ENCODE measurements at regions not wholly inside any gene's neighbourhood (a gene's known extent, or its start where the extent isn't known, plus 50 kb on each side); places are given as distances from the start of the nearest gene placed in this dataset.

- TF ChIP-seq, protein P1, sequence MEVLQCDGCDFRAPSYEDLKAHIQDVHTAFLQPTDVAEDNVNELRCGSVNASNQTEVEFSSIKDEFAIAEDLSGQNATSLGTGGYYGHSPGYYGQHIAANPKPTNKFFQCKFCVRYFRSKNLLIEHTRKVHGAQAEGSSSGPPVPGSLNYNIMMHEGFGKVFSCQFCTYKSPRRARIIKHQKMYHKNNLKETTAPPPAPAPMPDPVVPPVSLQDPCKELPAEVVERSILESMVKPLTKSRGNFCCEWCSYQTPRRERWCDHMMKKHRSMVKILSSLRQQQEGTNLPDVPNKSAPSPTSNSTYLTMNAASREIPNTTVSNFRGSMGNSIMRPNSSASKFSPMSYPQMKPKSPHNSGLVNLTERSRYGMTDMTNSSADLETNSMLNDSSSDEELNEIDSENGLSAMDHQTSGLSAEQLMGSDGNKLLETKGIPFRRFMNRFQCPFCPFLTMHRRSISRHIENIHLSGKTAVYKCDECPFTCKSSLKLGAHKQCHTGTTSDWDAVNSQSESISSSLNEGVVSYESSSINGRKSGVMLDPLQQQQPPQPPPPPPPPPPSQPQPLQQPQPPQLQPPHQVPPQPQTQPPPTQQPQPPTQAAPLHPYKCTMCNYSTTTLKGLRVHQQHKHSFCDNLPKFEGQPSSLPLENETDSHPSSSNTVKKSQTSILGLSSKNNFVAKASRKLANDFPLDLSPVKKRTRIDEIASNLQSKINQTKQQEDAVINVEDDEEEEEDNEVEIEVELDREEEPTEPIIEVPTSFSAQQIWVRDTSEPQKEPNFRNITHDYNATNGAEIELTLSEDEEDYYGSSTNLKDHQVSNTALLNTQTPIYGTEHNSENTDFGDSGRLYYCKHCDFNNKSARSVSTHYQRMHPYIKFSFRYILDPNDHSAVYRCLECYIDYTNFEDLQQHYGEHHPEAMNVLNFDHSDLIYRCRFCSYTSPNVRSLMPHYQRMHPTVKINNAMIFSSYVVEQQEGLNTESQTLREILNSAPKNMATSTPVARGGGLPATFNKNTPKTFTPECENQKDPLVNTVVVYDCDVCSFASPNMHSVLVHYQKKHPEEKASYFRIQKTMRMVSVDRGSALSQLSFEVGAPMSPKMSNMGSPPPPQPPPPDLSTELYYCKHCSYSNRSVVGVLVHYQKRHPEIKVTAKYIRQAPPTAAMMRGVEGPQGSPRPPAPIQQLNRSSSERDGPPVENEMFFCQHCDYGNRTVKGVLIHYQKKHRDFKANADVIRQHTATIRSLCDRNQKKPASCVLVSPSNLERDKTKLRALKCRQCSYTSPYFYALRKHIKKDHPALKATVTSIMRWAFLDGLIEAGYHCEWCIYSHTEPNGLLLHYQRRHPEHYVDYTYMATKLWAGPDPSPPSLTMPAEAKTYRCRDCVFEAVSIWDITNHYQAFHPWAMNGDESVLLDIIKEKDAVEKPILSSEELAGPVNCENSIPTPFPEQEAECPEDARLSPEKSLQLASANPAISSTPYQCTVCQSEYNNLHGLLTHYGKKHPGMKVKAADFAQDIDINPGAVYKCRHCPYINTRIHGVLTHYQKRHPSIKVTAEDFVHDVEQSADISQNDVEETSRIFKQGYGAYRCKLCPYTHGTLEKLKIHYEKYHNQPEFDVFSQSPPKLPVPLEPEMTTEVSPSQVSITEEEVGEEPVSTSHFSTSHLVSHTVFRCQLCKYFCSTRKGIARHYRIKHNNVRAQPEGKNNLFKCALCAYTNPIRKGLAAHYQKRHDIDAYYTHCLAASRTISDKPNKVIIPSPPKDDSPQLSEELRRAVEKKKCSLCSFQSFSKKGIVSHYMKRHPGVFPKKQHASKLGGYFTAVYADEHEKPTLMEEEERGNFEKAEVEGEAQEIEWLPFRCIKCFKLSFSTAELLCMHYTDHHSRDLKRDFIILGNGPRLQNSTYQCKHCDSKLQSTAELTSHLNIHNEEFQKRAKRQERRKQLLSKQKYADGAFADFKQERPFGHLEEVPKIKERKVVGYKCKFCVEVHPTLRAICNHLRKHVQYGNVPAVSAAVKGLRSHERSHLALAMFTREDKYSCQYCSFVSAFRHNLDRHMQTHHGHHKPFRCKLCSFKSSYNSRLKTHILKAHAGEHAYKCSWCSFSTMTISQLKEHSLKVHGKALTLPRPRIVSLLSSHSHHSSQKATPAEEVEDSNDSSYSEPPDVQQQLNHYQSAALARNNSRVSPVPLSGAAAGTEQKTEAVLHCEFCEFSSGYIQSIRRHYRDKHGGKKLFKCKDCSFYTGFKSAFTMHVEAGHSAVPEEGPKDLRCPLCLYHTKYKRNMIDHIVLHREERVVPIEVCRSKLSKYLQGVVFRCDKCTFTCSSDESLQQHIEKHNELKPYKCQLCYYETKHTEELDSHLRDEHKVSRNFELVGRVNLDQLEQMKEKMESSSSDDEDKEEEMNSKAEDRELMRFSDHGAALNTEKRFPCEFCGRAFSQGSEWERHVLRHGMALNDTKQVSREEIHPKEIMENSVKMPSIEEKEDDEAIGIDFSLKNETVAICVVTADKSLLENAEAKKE (CRISPR knock-in tag; IDR thresholded peaks at IDR 0.05): no peak
- TF ChIP-seq EZH2 (IDR thresholded peaks at IDR 0.05; ENCODE audit: low read depth, unreplicated experiment) (no peak), ZNF114 (CRISPR knock-in tag; IDR thresholded peaks at IDR 0.05) (no peak)
Measured at GRCh38 chr21:27648560-27648959, 681.7 kb upstream of the ADAMTS5 start (continued).

- no peaks in the 10 kb centered on the region for H3K36me3 Mint-ChIP-seq (ENCODE audit: low read depth)
- H3K27ac Mint-ChIP-seq: no peak overlapping the region
- no peak overlapping the region for H3K4me3 ChIP-seq
- no peaks in the 10 kb centered on the region for H4K20me1 ChIP-seq (replicated peaks; ENCODE audit: insufficient read depth)
- no peak overlapping the region for H3K4me3 Mint-ChIP-seq
- H3K27me3 Mint-ChIP-seq (ENCODE audit: insufficient read depth, low read depth, poor library complexity): no peaks in the 10 kb centered on the region
- H2AFZ ChIP-seq: no peak overlapping the region
- peaks cover 5% of the 10 kb centered on the region; the same call in 1 of the 2 replicates for H3K9me2 ChIP-seq (ENCODE audit: insufficient read depth)
- H3K27ac ChIP-seq (ENCODE audit: low read depth): no peak overlapping the region
- H3K27me3 ChIP-seq (ENCODE audit: insufficient read depth): no peaks in the 10 kb centered on the region
- no peak for DNase-seq (ENCODE audit: low spot score)
- no peaks in the 10 kb centered on the region for H3F3A ChIP-seq (replicated peaks; ENCODE audit: low read depth)
- no peaks in the 10 kb centered on the region; the same call in 1 of the 3 replicates for H3K9me3 Mint-ChIP-seq
- no peaks in the 10 kb centered on the region for H3K36me3 ChIP-seq (ENCODE audit: insufficient read depth)
- H3K4me2 ChIP-seq: no peak overlapping the region
- H3K4me1 ChIP-seq (ENCODE audit: insufficient read depth): no peaks in the 10 kb centered on the region
- no peak for TF ChIP-seq POLR2AphosphoS5 (IDR thresholded peaks at IDR 0.05; ENCODE audit: low read depth)
- TF ChIP-seq STAT1 (IDR thresholded peaks at IDR 0.05; ENCODE audit: unreplicated experiment): no peak
- no peak for TF ChIP-seq NANOG (IDR thresholded peaks at IDR 0.05; ENCODE audit: borderline replicate concordance)
- H3K4me1 Mint-ChIP-seq: no peaks in the 10 kb centered on the region
- no peaks in the 10 kb centered on the region for H3K79me2 ChIP-seq (replicated peaks; ENCODE audit: insufficient read depth)
- ATAC-seq: no peak
Measured at GRCh38 chr21:27647921-27648320, 681.0 kb upstream of the ADAMTS5 start.

Measured in GM23338 (cell line).